Upper lobe of left lung (tissue), 4 donors: ENCODE measurements at regions not wholly inside any gene's neighbourhood (a gene's known extent, or its start where the extent isn't known, plus 50 kb on each side); places are given as distances from the start of the nearest gene placed in this dataset.
"Not testable (repeated sequence)": the region's sequence is repeated elsewhere in the genome, so short reads cannot be mapped to it uniquely, and the experiment has no call there.

Experiments used
- CTCF ChIP-seq, 6 experiments: fragments of 450-650 bp in 4 of 6; fragments of 200-600 bp in 2 of 6; sonication (generic) in 2 of 6; IDR thresholded peaks; one replicate each; pipeline ENCODE4 v1.5.1; 2016 to 2019; ENCODE audit warnings: antibody characterized with exemption in 6 of 6
- POLR2AphosphoS5 ChIP-seq, 2 donors: sonication (generic); formaldehyde crosslinking; IDR thresholded peaks; one replicate each; pipeline ENCODE4 v1.5.1; 2017; ENCODE audit warnings: antibody characterized with exemption in 2 of 2

- TF ChIP-seq POLR2AphosphoS5, CTCF (IDR thresholded peaks at IDR 0.05): not testable (repeated sequence)
Measured at GRCh38 chr12:47333271-47333858, 253.6 kb upstream of the AMIGO2 start.
